ENCODE measurements at regions not wholly inside any gene's neighbourhood (a gene's known extent, or its start where the extent isn't known, plus 50 kb on each side); places are given as distances from the start of the nearest gene placed in this dataset.

- no peak for TF ChIP-seq CTCF (IDR thresholded peaks at IDR 0.05)
- H3K4me3 ChIP-seq = no peak overlapping the region
- DNase-seq (ENCODE audit: low spot score) = no peak
Observed at GRCh38 chr6:50353603-50354002, 303.9 kb upstream of the DEFB112 start.

GRCh38 chr6:50358113-50358512 is 308.4 kb upstream of the DEFB112 start:
- no peak for TF ChIP-seq CTCF (IDR thresholded peaks at IDR 0.05)
- Histone ChIP-seq H3K4me3 (no peak overlapping the region), H3K27ac (no peak overlapping the region)
- DNase-seq (ENCODE audit: low spot score) = no peak

More at GRCh38 chr6:50353603-50354002, 303.9 kb upstream of the DEFB112 start:
- H3K27ac ChIP-seq = no peak overlapping the region

GRCh38 chr6:50361641-50362331 is 312.1 kb upstream of the DEFB112 start:
- no peak for DNase-seq (ENCODE audit: low spot score)
- no peak overlapping the region for H3K27ac ChIP-seq
- TF ChIP-seq CTCF (IDR thresholded peaks at IDR 0.05) = no peak
- H3K4me3 ChIP-seq = no peak overlapping the region

- TF ChIP-seq CTCF (IDR thresholded peaks at IDR 0.05) = no peak
- H3K4me3 ChIP-seq = no peak overlapping the region
- no peak overlapping the region for H3K27ac ChIP-seq
- no peak for DNase-seq (ENCODE audit: low spot score)
Observed at GRCh38 chr6:50362706-50363105, 313.0 kb upstream of the DEFB112 start.

GRCh38 chr6:50369996-50370395 is 320.3 kb upstream of the DEFB112 start:
- TF ChIP-seq CTCF (IDR thresholded peaks at IDR 0.05) = no peak
- DNase-seq (ENCODE audit: low spot score) = no peak
- H3K4me3 ChIP-seq = no peak overlapping the region
- H3K27ac ChIP-seq = no peak overlapping the region

- Histone ChIP-seq H3K27ac (no peak overlapping the region), H3K4me3 (no peak overlapping the region)
- TF ChIP-seq CTCF (IDR thresholded peaks at IDR 0.05) = no peak
- no peak for DNase-seq (ENCODE audit: low spot score)
Observed at GRCh38 chr6:50380406-50381098, 330.8 kb upstream of the DEFB112 start.

- H3K27ac ChIP-seq = no peak overlapping the region
- no peak for DNase-seq (ENCODE audit: low spot score)
- TF ChIP-seq CTCF (IDR thresholded peaks at IDR 0.05) = no peak
- no peak overlapping the region for H3K4me3 ChIP-seq
Observed at GRCh38 chr6:50381099-50381415, 331.3 kb upstream of the DEFB112 start.
